MM.1S (cell line): ENCODE measurements at regions not wholly inside any gene's neighbourhood (a gene's known extent, or its start where the extent isn't known, plus 50 kb on each side); places are given as distances from the start of the nearest gene placed in this dataset.

Source experiments
- DNase-seq: peaks from one replicate; pipeline ENCODE4 v3.0.0-alpha.2; 2015
- H2AFZ ChIP-seq: fragments of 300-600 bp; sonication (generic); 2 replicates; pipeline ENCODE4 v1.6.0; 2016; ENCODE audit warnings: antibody characterized with exemption, low read length
- H3F3A ChIP-seq: fragments of 300-600 bp; sonication (generic); 2 replicates; pipeline ENCODE4 v1.6.1; 2016; ENCODE audit warnings: mild to moderate bottlenecking, antibody characterized with exemption, low read length, moderate library complexity, mixed read lengths; ENCODE audit not compliant: insufficient read depth
- H3K27ac ChIP-seq: fragments of 300-600 bp; sonication (generic); 2 replicates; pipeline ENCODE4 v1.5.1; 2016; ENCODE audit warnings: mild to moderate bottlenecking, low read length
- H3K27me3 ChIP-seq: fragments of 300-600 bp; sonication (generic); replicated peaks from 2 replicates; pipeline ENCODE4 v1.6.0; 2016; ENCODE audit warnings: low read length; ENCODE audit not compliant: insufficient read depth
- H3K36me3 ChIP-seq: fragments of 300-600 bp; sonication (generic); replicated peaks from 2 replicates; pipeline ENCODE4 v1.6.1; 2016; ENCODE audit warnings: mild to moderate bottlenecking, low read length, mixed read lengths; ENCODE audit not compliant: insufficient read depth
- H3K4me1 ChIP-seq: fragments of 300-600 bp; sonication (generic); 2 replicates; pipeline ENCODE4 v1.6.1; 2016; ENCODE audit warnings: low read length, mixed read lengths
- H3K4me2 ChIP-seq: fragments of 300-600 bp; sonication (generic); 2 replicates; pipeline ENCODE4 v1.6.0; 2016; ENCODE audit warnings: low read depth, low read length
- H3K4me3 ChIP-seq: fragments of 300-600 bp; sonication (generic); 2 replicates; pipeline ENCODE4 v1.5.1; 2016; ENCODE audit warnings: low read length, mixed read lengths
- H3K79me2 ChIP-seq: fragments of 300-600 bp; sonication (generic); 2 replicates; pipeline ENCODE4 v1.6.1; 2016; ENCODE audit warnings: mixed run types, low read length, mixed read lengths
- H3K9ac ChIP-seq: fragments of 300-600 bp; sonication (generic); 2 replicates; pipeline ENCODE4 v1.6.1; 2016; ENCODE audit warnings: low read length, mixed read lengths
- H3K9me2 ChIP-seq: fragments of 300-600 bp; sonication (generic); replicated peaks from 2 replicates; pipeline ENCODE4 v1.6.1; 2016; ENCODE audit warnings: mild to moderate bottlenecking, low read length, mixed read lengths; ENCODE audit not compliant: insufficient read depth
- H3K9me3 ChIP-seq: fragments of 300-600 bp; sonication (generic); replicated peaks from 2 replicates; pipeline ENCODE4 v1.6.1; 2016; ENCODE audit warnings: mild to moderate bottlenecking, low read length, mixed read lengths; ENCODE audit not compliant: insufficient read depth
- H4K20me1 ChIP-seq: fragments of 300-600 bp; sonication (generic); 2 replicates; pipeline ENCODE4 v1.6.1; 2016; ENCODE audit warnings: mild to moderate bottlenecking, low read length, moderate library complexity, mixed read lengths; ENCODE audit not compliant: insufficient read depth
- CTCF ChIP-seq: fragments of 300-600 bp; sonication (generic); IDR thresholded peaks from 2 replicates; pipeline ENCODE4 v1.5.1; 2016; ENCODE audit warnings: antibody characterized with exemption, low read length, mixed read lengths
- EZH2 ChIP-seq: fragments of 300-600 bp; sonication (generic); optimal IDR thresholded peaks from 2 replicates; pipeline ENCODE3; 2017; ENCODE audit warnings: low read depth, mild to moderate bottlenecking, antibody characterized with exemption, low read length, mixed read lengths
- EZH2phosphoT487 ChIP-seq: fragments of 300-600 bp; sonication (generic); IDR thresholded peaks from 2 replicates; pipeline ENCODE4 v1.6.1; 2018; ENCODE audit warnings: antibody characterized with exemption, low read length

GRCh38 chr5:85441853-85442252 is 1057.2 kb upstream of the EDIL3 start:
- Histone ChIP-seq H3K27me3 (no peaks in the 10 kb centered on the region), H3K79me2 (no peaks in the 10 kb centered on the region), H3K36me3 (no peaks in the 10 kb centered on the region), H4K20me1 (no peaks in the 10 kb centered on the region), H3K4me1 (no peaks in the 10 kb centered on the region), H3K9me2 (no peaks in the 10 kb centered on the region), H2AFZ (no peak overlapping the region), H3K9ac (no peak overlapping the region), H3F3A (no peaks in the 10 kb centered on the region), H3K4me2 (no peak overlapping the region), H3K9me3 (no peaks in the 10 kb centered on the region), H3K4me3 (no peak overlapping the region), H3K27ac (no peak overlapping the region)
- DNase-seq, result no peak
- TF ChIP-seq EZH2, result no peak
- no peak for TF ChIP-seq EZH2phosphoT487
- no peak for TF ChIP-seq CTCF

GRCh38 chr5:85452322-85453025 is 1067.8 kb upstream of the EDIL3 start:
- Histone ChIP-seq H3K79me2 (no peaks in the 10 kb centered on the region), H3K4me1 (0 out of 2 replicates have a peak, but pooled peaks cover 4% of the 10 kb centered on the region), H3K4me3 (no peak overlapping the region), H3K9me2 (no peaks in the 10 kb centered on the region), H3K36me3 (no peaks in the 10 kb centered on the region), H4K20me1 (no peaks in the 10 kb centered on the region), H3K9ac (no peak overlapping the region), H3F3A (no peaks in the 10 kb centered on the region), H2AFZ (no peak overlapping the region; the same call in 1 of the 2 replicates), H3K27me3 (no peaks in the 10 kb centered on the region), H3K9me3 (no peaks in the 10 kb centered on the region), H3K4me2 (no peak overlapping the region), H3K27ac (no peak overlapping the region)
- TF ChIP-seq EZH2 (no peak), CTCF (no peak), EZH2phosphoT487 (no peak)
- no peak for DNase-seq

- no peaks in the 10 kb centered on the region for H3K27me3 ChIP-seq
- H4K20me1 ChIP-seq, result no peaks in the 10 kb centered on the region
- no peaks in the 10 kb centered on the region for H3K79me2 ChIP-seq
- H3K4me3 ChIP-seq, result no peak overlapping the region
- H3K9ac ChIP-seq, result no peak overlapping the region
- DNase-seq, result no peak
- H3K9me2 ChIP-seq, result no peaks in the 10 kb centered on the region
- no peaks in the 10 kb centered on the region for H3K9me3 ChIP-seq
- 0 out of 2 replicates have a peak, but pooled peaks cover 4% of the 10 kb centered on the region for H3K4me1 ChIP-seq
- H3K4me2 ChIP-seq, result no peak overlapping the region
- no peak overlapping the region for H3K27ac ChIP-seq
- H3F3A ChIP-seq, result no peaks in the 10 kb centered on the region
- no peaks in the 10 kb centered on the region for H3K36me3 ChIP-seq
- TF ChIP-seq EZH2 (no peak), EZH2phosphoT487 (no peak), CTCF (no peak)
- H2AFZ ChIP-seq, result no peak overlapping the region
Observed at GRCh38 chr5:85453026-85453349, 1068.3 kb upstream of the EDIL3 start.
